Upper lobe of left lung (tissue), 4 donors: ENCODE measurements at regions not wholly inside any gene's neighbourhood (a gene's known extent, or its start where the extent isn't known, plus 50 kb on each side); places are given as distances from the start of the nearest gene placed in this dataset.

Source experiments
- CTCF ChIP-seq, 6 experiments: fragments of 450-650 bp in 4 of 6; fragments of 200-600 bp in 2 of 6; sonication (generic) in 2 of 6; IDR thresholded peaks; one replicate each; pipeline ENCODE4 v1.5.1; 2016 to 2019; ENCODE audit warnings: antibody characterized with exemption in 6 of 6
- POLR2A ChIP-seq, 4 donors: fragments of 450-650 bp; IDR thresholded peaks; one replicate each; pipeline ENCODE4 v1.5.1; 2016 to 2017; ENCODE audit warnings: antibody characterized with exemption in 4 of 4, mild to moderate bottlenecking in 2 of 4

DNA sequence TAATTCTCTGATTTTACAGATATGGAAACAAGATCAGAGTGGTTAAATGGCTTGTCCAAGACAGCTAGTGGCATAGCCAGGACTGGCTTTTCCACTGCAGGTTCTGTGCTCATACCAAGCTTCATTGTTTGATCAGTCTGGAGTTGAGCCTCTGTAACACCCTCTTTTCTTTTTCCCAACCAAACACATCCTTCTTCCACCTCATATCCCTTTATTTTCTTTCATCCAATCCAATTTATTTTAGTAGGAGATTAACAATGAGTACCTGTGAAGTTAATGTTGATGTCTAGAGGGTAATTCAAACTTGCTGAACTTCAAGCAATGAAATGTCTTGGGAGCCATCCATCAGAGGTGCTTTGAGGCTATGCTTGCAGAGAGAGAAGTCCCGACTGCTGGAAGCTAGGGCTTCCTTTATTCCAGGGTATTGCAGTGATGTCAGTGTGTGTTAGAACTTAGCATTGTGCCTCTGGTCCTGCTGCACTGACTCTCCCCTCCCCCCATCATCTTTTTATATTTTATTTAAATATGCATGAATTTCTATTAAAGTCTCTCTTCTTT is 452.1 kb upstream of the PDE3A start:
- no peak for TF ChIP-seq CTCF (IDR thresholded peaks at IDR 0.05)
- no peak for TF ChIP-seq POLR2A (IDR thresholded peaks at IDR 0.05)
